BJ (cell line): ENCODE measurements at regions not wholly inside any gene's neighbourhood (a gene's known extent, or its start where the extent isn't known, plus 50 kb on each side); places are given as distances from the start of the nearest gene placed in this dataset.

Experiments
- CTCF ChIA-PET: fragments of 350-600 bp; formaldehyde crosslinking; extraction: SDS; loops from one replicate; lab custom pipeline; 2021; ENCODE audit warnings: antibody characterized with exemption, inconsistent platforms; lab: Yijun Ruan, JAX
- POLR2A ChIA-PET: fragments of 300-600 bp; sonication (Branson Sonifier 250); formaldehyde crosslinking; extraction: SDS; loops from one replicate; lab custom pipeline; 2021; ENCODE audit warnings: antibody characterized with exemption; lab: Charles Lee
- DNase-seq: peaks from one replicate; pipeline ENCODE4 v3.0.0-alpha.2; 2011; ENCODE audit warnings: low read depth
- H3K27me3 ChIP-seq: 2 replicates; pipeline ENCODE4 v1.6.0; 2011; ENCODE audit warnings: low read length; ENCODE audit not compliant: control insufficient read depth, insufficient read depth
- H3K36me3 ChIP-seq: 2 replicates; pipeline ENCODE4 v1.5.1; 2011; ENCODE audit warnings: low read length; ENCODE audit not compliant: control insufficient read depth, insufficient read depth
- H3K4me3 ChIP-seq: 2 replicates; pipeline ENCODE4 v1.5.1; 2011; ENCODE audit warnings: low read depth, mild to moderate bottlenecking, control low read depth, low read length
- TF ChIP-seq, protein P1 (sequence below): IDR thresholded peaks from 2 replicates; pipeline ENCODE4 v1.5.1; 2011; ENCODE audit warnings: low read depth, mild to moderate bottlenecking, control low read depth, inconsistent platforms, low read length, moderate library complexity; ENCODE audit not compliant: insufficient read depth

GRCh38 chr2:35339211-35339610 lies 1016.4 kb upstream of the CRIM1 start:
- ChIA-PET POLR2A (no interaction called here), CTCF (no interaction called here)
- Histone ChIP-seq H3K4me3 (no peak overlapping the region), H3K36me3 (no peaks in the 10 kb centered on the region), H3K27me3 (no peaks in the 10 kb centered on the region)
- DNase-seq, result no peak
- TF ChIP-seq, protein P1, sequence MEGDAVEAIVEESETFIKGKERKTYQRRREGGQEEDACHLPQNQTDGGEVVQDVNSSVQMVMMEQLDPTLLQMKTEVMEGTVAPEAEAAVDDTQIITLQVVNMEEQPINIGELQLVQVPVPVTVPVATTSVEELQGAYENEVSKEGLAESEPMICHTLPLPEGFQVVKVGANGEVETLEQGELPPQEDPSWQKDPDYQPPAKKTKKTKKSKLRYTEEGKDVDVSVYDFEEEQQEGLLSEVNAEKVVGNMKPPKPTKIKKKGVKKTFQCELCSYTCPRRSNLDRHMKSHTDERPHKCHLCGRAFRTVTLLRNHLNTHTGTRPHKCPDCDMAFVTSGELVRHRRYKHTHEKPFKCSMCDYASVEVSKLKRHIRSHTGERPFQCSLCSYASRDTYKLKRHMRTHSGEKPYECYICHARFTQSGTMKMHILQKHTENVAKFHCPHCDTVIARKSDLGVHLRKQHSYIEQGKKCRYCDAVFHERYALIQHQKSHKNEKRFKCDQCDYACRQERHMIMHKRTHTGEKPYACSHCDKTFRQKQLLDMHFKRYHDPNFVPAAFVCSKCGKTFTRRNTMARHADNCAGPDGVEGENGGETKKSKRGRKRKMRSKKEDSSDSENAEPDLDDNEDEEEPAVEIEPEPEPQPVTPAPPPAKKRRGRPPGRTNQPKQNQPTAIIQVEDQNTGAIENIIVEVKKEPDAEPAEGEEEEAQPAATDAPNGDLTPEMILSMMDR, result no peak

DNA sequence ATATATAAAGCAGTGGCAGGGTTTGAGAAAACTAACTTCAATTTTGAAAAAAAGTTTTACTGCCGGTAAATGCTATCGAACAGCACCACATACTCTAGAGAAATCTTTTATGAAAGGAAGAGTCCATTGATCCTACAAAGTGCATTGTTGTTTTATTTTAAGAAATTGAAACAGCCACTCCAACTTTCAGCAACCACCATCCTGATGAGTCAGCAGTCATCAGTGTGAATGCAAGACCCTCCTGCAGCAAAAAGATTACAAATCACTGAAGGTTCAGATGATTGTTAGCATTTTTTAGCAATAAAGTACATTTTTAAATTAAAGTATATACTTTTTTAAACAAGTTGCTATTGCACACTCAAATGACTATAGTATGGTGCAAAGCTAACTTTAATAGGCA lies 1017.7 kb upstream of the CRIM1 start:
- H3K36me3 ChIP-seq, result no peaks in the 10 kb centered on the region
- TF ChIP-seq, protein P1, result no peak
- H3K27me3 ChIP-seq, result no peaks in the 10 kb centered on the region
- CTCF ChIA-PET, result no interaction called here
- DNase-seq, result no peak
- POLR2A ChIA-PET, result no interaction called here
- no peak overlapping the region for H3K4me3 ChIP-seq

DNA sequence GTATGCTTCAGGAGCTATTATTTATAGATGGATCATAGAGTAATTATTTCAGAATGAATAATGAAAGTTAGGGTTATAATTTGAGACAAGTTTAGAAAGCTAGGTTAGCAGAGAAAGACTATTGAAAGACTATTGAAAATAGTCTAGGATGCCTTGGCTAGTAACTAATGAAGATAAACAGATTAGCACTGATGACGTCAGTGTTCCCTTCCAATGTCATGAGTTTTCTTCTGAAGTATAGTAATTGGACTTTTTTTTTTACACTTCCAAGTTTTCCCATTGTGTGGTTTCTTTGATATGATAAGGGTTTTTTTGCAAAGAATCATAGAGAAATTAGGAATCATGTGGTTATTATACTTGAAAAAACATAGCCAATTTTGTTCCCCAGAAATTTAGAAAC lies 1041.5 kb upstream of the CRIM1 start:
- no peaks in the 10 kb centered on the region for H3K36me3 ChIP-seq
- TF ChIP-seq, protein P1, result no peak
- no peaks in the 10 kb centered on the region for H3K27me3 ChIP-seq
- DNase-seq, result no peak
- no peak overlapping the region for H3K4me3 ChIP-seq
- ChIA-PET CTCF (no interaction called here), POLR2A (no interaction called here)

DNA sequence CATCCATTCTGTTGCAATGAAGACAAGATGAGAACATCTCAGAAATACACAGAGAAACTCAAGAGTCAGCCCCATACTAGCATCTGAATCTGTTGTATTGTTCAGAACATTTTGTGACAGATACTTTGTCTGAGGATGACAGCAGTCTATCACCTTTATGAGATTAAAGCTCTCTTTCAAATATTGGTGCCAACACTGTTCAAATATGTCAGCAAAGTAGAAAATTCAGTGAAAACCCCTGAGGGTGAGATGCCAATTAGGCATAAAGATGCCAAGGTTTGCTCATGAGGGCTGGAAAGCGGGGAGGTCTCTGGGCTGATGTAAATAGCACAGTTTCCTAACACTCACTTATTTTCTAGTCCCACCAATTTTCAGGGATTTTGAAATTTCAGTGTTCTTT lies 1054.2 kb upstream of the CRIM1 start:
- H3K4me3 ChIP-seq, result no peak overlapping the region
- no peaks in the 10 kb centered on the region for H3K27me3 ChIP-seq
- TF ChIP-seq, protein P1, result no peak
- ChIA-PET POLR2A (no interaction called here), CTCF (no interaction called here)
- no peaks in the 10 kb centered on the region for H3K36me3 ChIP-seq
- DNase-seq, result no peak

- DNase-seq, result no peak
- POLR2A ChIA-PET, result no interaction called here
Measured at GRCh38 chr2:35298493-35298892, 1057.1 kb upstream of the CRIM1 start.

More at GRCh38 chr2:35298493-35298892, 1057.1 kb upstream of the CRIM1 start:
- no peaks in the 10 kb centered on the region for H3K27me3 ChIP-seq
- TF ChIP-seq, protein P1, result no peak
- H3K4me3 ChIP-seq, result no peak overlapping the region
- CTCF ChIA-PET, result no interaction called here
- H3K36me3 ChIP-seq, result no peaks in the 10 kb centered on the region
